HCT116 (cell line): ENCODE measurements at regions not wholly inside any gene's neighbourhood (a gene's known extent, or its start where the extent isn't known, plus 50 kb on each side); places are given as distances from the start of the nearest gene placed in this dataset.

Experiments
- ATAC-seq: fragments of 200-7000 bp; cut with Tn5 transposase; 2 replicates; pipeline ENCODE4 v1.9.1; 2020; ENCODE audit warnings: mild to moderate bottlenecking, moderate library complexity
- BruUV-seq: library from RNA; stranded (reverse); fragments of 400-500 nt; replicated peaks from 2 replicates; lab custom pipeline; 2021; lab: Mats Ljungman, UMichigan
- CTCF ChIA-PET: fragments of 300-600 bp; sonication (Branson Sonifier 250); formaldehyde crosslinking; loops from one replicate; lab custom pipeline; 2021; ENCODE audit warnings: antibody characterized with exemption; lab: Charles Lee
- POLR2A ChIA-PET: fragments of 300-600, 350-600 bp; sonication (Branson Sonifier 250); formaldehyde crosslinking; loops from one replicate; lab custom pipeline; 2021; ENCODE audit warnings: antibody characterized with exemption; lab: Charles Lee
- RAD21 ChIA-PET, 2 experiments: fragments of 300-600 bp; sonication (Branson Sonifier 250); formaldehyde crosslinking; loops; one replicate each; lab custom pipeline; 2023; ENCODE audit warnings: low total read pairs in 2 of 2; ENCODE audit not compliant: uncharacterized antibody in 2 of 2, unreplicated experiment in 2 of 2, low non-redundant PET in 1 of 2; lab: Charles Lee
- DNase-seq: peaks from one replicate; pipeline ENCODE4 v3.0.0-alpha.2; 2010; ENCODE audit warnings: low read depth, low spot score
- H2AFZ ChIP-seq: fragments of 200-600 bp; shearing (Covaris generic), sonication (generic); 2 replicates; pipeline ENCODE4 v1.6.1; 2017; ENCODE audit warnings: low read depth, mixed run types, mixed read lengths, antibody characterized with exemption, low read length; ENCODE audit not compliant: poor library complexity, severe bottlenecking
- H3K27ac ChIP-seq: 2 replicates; pipeline ENCODE4 v1.5.1; 2012; ENCODE audit warnings: low read depth, low read length
- H3K27me3 ChIP-seq: fragments of 200-600 bp; sonication (generic); 2 replicates; pipeline ENCODE4 v1.6.1; 2016; ENCODE audit warnings: mixed run types, low read length, mixed read lengths; ENCODE audit not compliant: insufficient read depth
- H3K36me3 ChIP-seq, 2 experiments: fragments of 200-500 bp in 1 of 2; fragments of 200-600 bp in 1 of 2; sonication (Bioruptor generic) in 1 of 2; sonication (generic) in 1 of 2; 2 replicates each; pipeline versions ENCODE4 v1.5.1 to v1.6.1; 2014 to 2016; ENCODE audit warnings: low read length in 2 of 2, inconsistent platforms in 1 of 2, mixed read lengths in 1 of 2, mixed run types in 1 of 2; ENCODE audit not compliant: insufficient read depth in 2 of 2, control insufficient read depth in 1 of 2
- H3K4me1 ChIP-seq, 2 experiments: fragments of 200-600 bp in 1 of 2; sonication (generic) in 1 of 2; 2 replicates each; pipeline versions ENCODE4 v1.5.1 to v1.6.1; 2012 to 2017; ENCODE audit warnings: low read length in 2 of 2, inconsistent platforms in 1 of 2, mild to moderate bottlenecking in 1 of 2, mixed read lengths in 1 of 2, mixed run types in 1 of 2, moderate library complexity in 1 of 2; ENCODE audit not compliant: insufficient read depth in 2 of 2, control insufficient read depth in 1 of 2
- H3K4me2 ChIP-seq: fragments of 200-600 bp; sonication (generic); 2 replicates; pipeline ENCODE4 v1.6.1; 2017; ENCODE audit warnings: mixed run types, low read length, mixed read lengths
- H3K4me3 ChIP-seq, 2 experiments: fragments of 200-600 bp in 1 of 2; sonication (generic) in 1 of 2; replicated peaks in 1 of 2; 2 replicates each; pipeline ENCODE4 v1.5.1; 2011 to 2016; ENCODE audit warnings: low read length in 2 of 2, control low read depth in 1 of 2, low read depth in 1 of 2, mild to moderate bottlenecking in 1 of 2, mixed read lengths in 1 of 2, mixed run types in 1 of 2
- H3K79me2 ChIP-seq: fragments of 200-600 bp; sonication (generic); 2 replicates; pipeline ENCODE4 v1.6.1; 2017; ENCODE audit warnings: mild to moderate bottlenecking, mixed run types, low read length, moderate library complexity, mixed read lengths; ENCODE audit not compliant: insufficient read depth
- H3K9ac ChIP-seq: fragments of 200-600 bp; sonication (generic); 2 replicates; pipeline ENCODE4 v1.6.1; 2016; ENCODE audit warnings: low read length, mixed read lengths
- H3K9me2 ChIP-seq: fragments of 200-600 bp; sonication (generic), shearing (Covaris generic); 2 replicates; pipeline ENCODE4 v1.6.1; 2017; ENCODE audit warnings: mixed run types, mild to moderate bottlenecking, moderate library complexity; ENCODE audit not compliant: insufficient read depth
- H3K9me3 ChIP-seq, 2 experiments: fragments of 200-500 bp in 1 of 2; fragments of 200-600 bp in 1 of 2; sonication (Bioruptor generic) in 1 of 2; sonication (generic) in 1 of 2; 2 replicates each; pipeline ENCODE4 v1.6.1; 2014 to 2017; ENCODE audit warnings: low read length in 2 of 2, mixed read lengths in 2 of 2, inconsistent platforms in 1 of 2, low read depth in 1 of 2, mild to moderate bottlenecking in 1 of 2, mixed run types in 1 of 2, moderate library complexity in 1 of 2; ENCODE audit not compliant: control insufficient read depth in 1 of 2, insufficient read depth in 1 of 2
- H4K20me1 ChIP-seq: fragments of 200-600 bp; sonication (generic), shearing (Covaris generic); 2 replicates; pipeline ENCODE4 v1.6.1; 2017; ENCODE audit warnings: mixed run types, mild to moderate bottlenecking, moderate library complexity; ENCODE audit not compliant: insufficient read depth
- CBX3 ChIP-seq: IDR thresholded peaks from 2 replicates; pipeline ENCODE4 v1.6.1; 2012; ENCODE audit warnings: low read depth
- CEBPB ChIP-seq: IDR thresholded peaks from 2 replicates; pipeline ENCODE4 v1.6.1; 2012; ENCODE audit warnings: low read depth
- ELF1 ChIP-seq: IDR thresholded peaks from 2 replicates; pipeline ENCODE4 v1.6.1; 2012; ENCODE audit warnings: low read depth, borderline replicate concordance
- JUND ChIP-seq: IDR thresholded peaks from 2 replicates; pipeline ENCODE4 v1.6.1; 2012
- POLR2AphosphoS5 ChIP-seq: IDR thresholded peaks from 2 replicates; pipeline ENCODE4 v1.6.1; 2011; ENCODE audit warnings: mild to moderate bottlenecking, low read depth, low read length, moderate library complexity
- RAD21 ChIP-seq: IDR thresholded peaks from 2 replicates; pipeline ENCODE4 v1.6.1; 2012; ENCODE audit warnings: low read depth, mild to moderate bottlenecking
- SIN3A ChIP-seq: IDR thresholded peaks from 2 replicates; pipeline ENCODE4 v1.6.1; 2012; ENCODE audit warnings: low read depth
- SP1 ChIP-seq: IDR thresholded peaks from 2 replicates; pipeline ENCODE4 v1.6.1; 2012; ENCODE audit warnings: low read depth
- SRF ChIP-seq: IDR thresholded peaks from 2 replicates; pipeline ENCODE4 v1.6.1; 2012; ENCODE audit warnings: low read depth
- YY1 ChIP-seq: IDR thresholded peaks from 2 replicates; pipeline ENCODE4 v1.6.1; 2011; ENCODE audit warnings: low read length, low read depth, moderate library complexity, mild to moderate bottlenecking; ENCODE audit not compliant: insufficient replicate concordance; ENCODE audit errors: extremely low read depth
- ZNF274 ChIP-seq: fragments of 200-500 bp; sonication (Bioruptor generic); IDR thresholded peaks from 2 replicates; pipeline ENCODE4 v1.6.1; 2014; ENCODE audit warnings: mild to moderate bottlenecking, low read depth, low read length, inconsistent platforms
- intact Hi-C: fragments of 100-400 bp; cut with micrococcal nuclease; formaldehyde crosslinking; loops from 2 replicates; pipeline ENCODE4 v1.10.0; 2022
- TF ChIP-seq, protein P1 (sequence below): IDR thresholded peaks from 2 replicates; pipeline ENCODE4 v1.6.1; 2012
- TF ChIP-seq, protein P2 (sequence below): IDR thresholded peaks from 2 replicates; pipeline ENCODE4 v1.6.1; 2011; ENCODE audit warnings: mild to moderate bottlenecking, low read length, moderate library complexity; ENCODE audit not compliant: insufficient replicate concordance; ENCODE audit errors: extremely low read depth
- TF ChIP-seq, protein P3 (sequence below): IDR thresholded peaks from 2 replicates; pipeline ENCODE4 v1.6.1; 2012

DNA sequence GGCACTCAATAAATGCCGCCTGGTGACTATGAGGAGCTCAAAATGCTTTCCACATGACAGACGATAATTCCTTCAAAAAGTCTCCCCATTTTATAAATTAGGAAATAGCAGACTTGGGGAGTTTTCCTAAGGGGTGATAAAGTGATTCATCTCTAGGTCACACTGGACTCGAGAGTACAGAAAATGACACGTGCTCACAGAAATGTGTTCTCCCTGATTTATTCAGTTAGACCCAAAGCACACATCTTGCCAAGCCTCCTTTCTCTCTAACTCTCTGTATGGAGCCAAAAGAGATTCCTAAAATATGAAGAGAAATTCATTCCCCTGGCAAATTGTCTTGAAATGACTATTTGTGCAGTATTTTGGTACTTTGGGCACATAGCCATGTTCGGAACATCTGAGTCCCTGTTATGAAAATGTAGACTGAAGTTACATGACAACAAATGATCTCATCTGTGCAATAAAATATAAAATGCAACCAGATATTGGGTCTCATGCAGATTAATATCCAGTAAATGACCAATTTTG, 381.1 kb downstream of the TFAP2B start:
- intact Hi-C loops, result no loop called here
- Histone ChIP-seq H3K9me2 (no peaks in the 10 kb centered on the region), H3K4me1 (no peaks in the 10 kb centered on the region), H3K36me3 (no peaks in the 10 kb centered on the region), H2AFZ (no peak overlapping the region), H3K4me3 (no peak overlapping the region), H3K27me3 (no peaks in the 10 kb centered on the region), H3K27ac (no peak overlapping the region), H3K4me2 (no peak overlapping the region), H3K79me2 (no peaks in the 10 kb centered on the region), H3K9ac (no peak overlapping the region), H3K9me3 (peaks cover 7 to 43% of the 10 kb centered on the region in 2 experiments; a peak in 2 of 4 replicates), H4K20me1 (no peaks in the 10 kb centered on the region)
- no peak for DNase-seq
- RAD21 ChIA-PET, result no interaction called here
- TF ChIP-seq CEBPB (no peak), SRF (no peak)
- TF ChIP-seq, protein P1, sequence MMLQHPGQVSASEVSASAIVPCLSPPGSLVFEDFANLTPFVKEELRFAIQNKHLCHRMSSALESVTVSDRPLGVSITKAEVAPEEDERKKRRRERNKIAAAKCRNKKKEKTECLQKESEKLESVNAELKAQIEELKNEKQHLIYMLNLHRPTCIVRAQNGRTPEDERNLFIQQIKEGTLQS, result no peak
- TF ChIP-seq, protein P2, sequence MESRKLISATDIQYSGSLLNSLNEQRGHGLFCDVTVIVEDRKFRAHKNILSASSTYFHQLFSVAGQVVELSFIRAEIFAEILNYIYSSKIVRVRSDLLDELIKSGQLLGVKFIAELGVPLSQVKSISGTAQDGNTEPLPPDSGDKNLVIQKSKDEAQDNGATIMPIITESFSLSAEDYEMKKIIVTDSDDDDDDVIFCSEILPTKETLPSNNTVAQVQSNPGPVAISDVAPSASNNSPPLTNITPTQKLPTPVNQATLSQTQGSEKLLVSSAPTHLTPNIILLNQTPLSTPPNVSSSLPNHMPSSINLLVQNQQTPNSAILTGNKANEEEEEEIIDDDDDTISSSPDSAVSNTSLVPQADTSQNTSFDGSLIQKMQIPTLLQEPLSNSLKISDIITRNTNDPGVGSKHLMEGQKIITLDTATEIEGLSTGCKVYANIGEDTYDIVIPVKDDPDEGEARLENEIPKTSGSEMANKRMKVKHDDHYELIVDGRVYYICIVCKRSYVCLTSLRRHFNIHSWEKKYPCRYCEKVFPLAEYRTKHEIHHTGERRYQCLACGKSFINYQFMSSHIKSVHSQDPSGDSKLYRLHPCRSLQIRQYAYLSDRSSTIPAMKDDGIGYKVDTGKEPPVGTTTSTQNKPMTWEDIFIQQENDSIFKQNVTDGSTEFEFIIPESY, result no peak
- BruUV-seq, result no TSS peak
- CTCF ChIA-PET, result no interaction called here
- POLR2A ChIA-PET, result no interaction called here
- no peak for ATAC-seq

DNA sequence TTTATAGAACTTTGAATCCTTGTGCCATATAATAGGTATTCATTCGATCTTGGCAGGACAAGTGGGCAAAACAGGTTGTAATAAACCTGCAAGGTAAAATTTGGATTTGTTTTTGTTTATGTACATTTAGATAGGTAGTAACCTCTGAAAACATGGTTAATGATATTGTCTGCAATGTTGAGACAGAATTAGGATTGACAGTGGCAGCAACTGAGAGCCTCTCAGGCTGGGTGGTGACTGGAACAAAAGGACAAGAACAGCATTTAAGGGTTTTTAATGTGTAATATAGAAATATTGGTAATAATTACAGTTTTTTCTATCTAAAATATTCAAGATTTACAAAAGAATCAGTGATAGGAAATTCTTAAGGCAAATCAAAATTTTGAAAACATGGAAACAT, 382.0 kb downstream of the TFAP2B start:
- no peaks in the 10 kb centered on the region for H3K4me1 ChIP-seq
- H3K36me3 ChIP-seq, result no peaks in the 10 kb centered on the region
- no peaks in the 10 kb centered on the region for H3K79me2 ChIP-seq
- CTCF ChIA-PET, result no interaction called here
- H3K27ac ChIP-seq, result no peak overlapping the region
- no TSS peak for BruUV-seq
- H3K9ac ChIP-seq, result no peak overlapping the region
- intact Hi-C loops, result no loop called here
- H3K4me2 ChIP-seq, result no peak overlapping the region
- H3K9me3 ChIP-seq, result peaks cover 14 to 38% of the 10 kb centered on the region in 2 experiments; a peak in 2 of 4 replicates
- no peak for DNase-seq
- no peaks in the 10 kb centered on the region for H3K9me2 ChIP-seq
- no peak for ATAC-seq
- H3K4me3 ChIP-seq, result no peak overlapping the region
- no peak overlapping the region for H2AFZ ChIP-seq
- POLR2A ChIA-PET, result no interaction called here
- no peaks in the 10 kb centered on the region for H3K27me3 ChIP-seq
- no peaks in the 10 kb centered on the region for H4K20me1 ChIP-seq
- RAD21 ChIA-PET, result no interaction called here
- TF ChIP-seq CEBPB (no peak), YY1 (no peak), JUND (no peak), SIN3A (no peak), CBX3 (no peak), RAD21 (no peak), SP1 (no peak), ELF1 (no peak), POLR2AphosphoS5 (no peak), ZNF274 (no peak)
- TF ChIP-seq, protein P1, result no peak
- TF ChIP-seq, protein P3, sequence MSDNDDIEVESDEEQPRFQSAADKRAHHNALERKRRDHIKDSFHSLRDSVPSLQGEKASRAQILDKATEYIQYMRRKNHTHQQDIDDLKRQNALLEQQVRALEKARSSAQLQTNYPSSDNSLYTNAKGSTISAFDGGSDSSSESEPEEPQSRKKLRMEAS, result no peak
- TF ChIP-seq, all 23 proteins: peak for 0
